ENCODE measurements at regions not wholly inside any gene's neighbourhood (a gene's known extent, or its start where the extent isn't known, plus 50 kb on each side); places are given as distances from the start of the nearest gene placed in this dataset.

GRCh38 chr22:49437956-49438355 lies 389.7 kb downstream of the BRD1 start:
- Histone ChIP-seq H3K4me1 (ENCODE audit: control insufficient read depth in 2 of 2, insufficient read depth in 2 of 2, low read length in 2 of 2) (no peaks in the 10 kb centered on the region), H3K27ac (ENCODE audit: low read depth in 2 of 2, low read length in 2 of 2) (no peak overlapping the region), H3K9me3 (ENCODE audit: control insufficient read depth in 2 of 2, low read length in 2 of 2) (no peaks in the 10 kb centered on the region), H3K36me3 (ENCODE audit: control insufficient read depth in 2 of 2, insufficient read depth in 2 of 2, low read length in 2 of 2) (no peaks in the 10 kb centered on the region), H3K9ac (ENCODE audit: low read depth in 1 of 2, low read length in 2 of 2) (no peak overlapping the region), H3K27me3 (ENCODE audit: control insufficient read depth in 2 of 2, insufficient read depth in 2 of 2, low read length in 2 of 2) (no peaks in the 10 kb centered on the region), H3K4me3 (ENCODE audit: low read length in 2 of 2) (no peak overlapping the region)

GRCh38 chr22:49437356-49437755 lies 390.3 kb downstream of the BRD1 start:
- H3K27me3 ChIP-seq (ENCODE audit: control insufficient read depth in 2 of 2, insufficient read depth in 2 of 2, low read length in 2 of 2) = no peaks in the 10 kb centered on the region

GRCh38 chr22:49436056-49436455 lies 391.6 kb downstream of the BRD1 start:
- H3K9me3 ChIP-seq (ENCODE audit: control insufficient read depth in 2 of 2, low read length in 2 of 2) = no peaks in the 10 kb centered on the region
- no peak overlapping the region for H3K4me3 ChIP-seq (ENCODE audit: low read length in 2 of 2)
- H3K9ac ChIP-seq (ENCODE audit: low read depth in 1 of 2, low read length in 2 of 2) = no peak overlapping the region
- no peaks in the 10 kb centered on the region for H3K27me3 ChIP-seq (ENCODE audit: control insufficient read depth in 2 of 2, insufficient read depth in 2 of 2, low read length in 2 of 2)
- no peaks in the 10 kb centered on the region for H3K36me3 ChIP-seq (ENCODE audit: control insufficient read depth in 2 of 2, insufficient read depth in 2 of 2, low read length in 2 of 2)
- no peak overlapping the region for H3K27ac ChIP-seq (ENCODE audit: low read depth in 2 of 2, low read length in 2 of 2)
- no peaks in the 10 kb centered on the region for H3K4me1 ChIP-seq (ENCODE audit: control insufficient read depth in 2 of 2, insufficient read depth in 2 of 2, low read length in 2 of 2)

More at GRCh38 chr22:49437356-49437755, 390.3 kb downstream of the BRD1 start:
- Histone ChIP-seq H3K9ac (ENCODE audit: low read depth in 1 of 2, low read length in 2 of 2) (no peak overlapping the region), H3K36me3 (ENCODE audit: control insufficient read depth in 2 of 2, insufficient read depth in 2 of 2, low read length in 2 of 2) (no peaks in the 10 kb centered on the region), H3K9me3 (ENCODE audit: control insufficient read depth in 2 of 2, low read length in 2 of 2) (no peaks in the 10 kb centered on the region), H3K4me1 (ENCODE audit: control insufficient read depth in 2 of 2, insufficient read depth in 2 of 2, low read length in 2 of 2) (no peaks in the 10 kb centered on the region), H3K27ac (ENCODE audit: low read depth in 2 of 2, low read length in 2 of 2) (no peak overlapping the region), H3K4me3 (ENCODE audit: low read length in 2 of 2) (no peak overlapping the region)

DNA sequence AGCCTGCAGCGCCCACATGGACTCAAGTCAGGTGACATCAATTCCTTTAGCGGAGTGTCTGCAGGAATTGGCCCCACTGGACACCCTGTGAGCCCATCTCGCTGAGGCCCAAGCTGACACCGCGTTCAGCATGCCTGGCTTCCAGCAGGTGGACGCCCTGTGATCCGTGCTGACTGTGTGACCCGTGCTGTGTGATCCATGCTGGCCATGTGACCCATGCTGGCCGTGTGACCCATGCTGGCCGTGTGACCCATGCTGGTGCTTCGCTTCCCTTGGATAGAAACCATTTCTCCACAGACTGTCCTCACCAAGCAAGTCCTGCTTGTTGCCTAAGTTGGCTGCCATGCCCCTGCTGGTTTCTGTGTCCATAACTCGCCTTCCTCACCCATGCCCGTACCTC lies 392.1 kb downstream of the BRD1 start:
- H3K9me3 ChIP-seq (ENCODE audit: control insufficient read depth in 2 of 2, low read length in 2 of 2) = no peaks in the 10 kb centered on the region
- H3K36me3 ChIP-seq (ENCODE audit: control insufficient read depth in 2 of 2, insufficient read depth in 2 of 2, low read length in 2 of 2) = no peaks in the 10 kb centered on the region
- no peaks in the 10 kb centered on the region for H3K4me1 ChIP-seq (ENCODE audit: control insufficient read depth in 2 of 2, insufficient read depth in 2 of 2, low read length in 2 of 2)
- H3K9ac ChIP-seq (ENCODE audit: low read depth in 1 of 2, low read length in 2 of 2) = no peak overlapping the region
- H3K27ac ChIP-seq (ENCODE audit: low read depth in 2 of 2, low read length in 2 of 2) = no peak overlapping the region
- no peaks in the 10 kb centered on the region for H3K27me3 ChIP-seq (ENCODE audit: control insufficient read depth in 2 of 2, insufficient read depth in 2 of 2, low read length in 2 of 2)
- H3K4me3 ChIP-seq (ENCODE audit: low read length in 2 of 2) = no peak overlapping the region

DNA sequence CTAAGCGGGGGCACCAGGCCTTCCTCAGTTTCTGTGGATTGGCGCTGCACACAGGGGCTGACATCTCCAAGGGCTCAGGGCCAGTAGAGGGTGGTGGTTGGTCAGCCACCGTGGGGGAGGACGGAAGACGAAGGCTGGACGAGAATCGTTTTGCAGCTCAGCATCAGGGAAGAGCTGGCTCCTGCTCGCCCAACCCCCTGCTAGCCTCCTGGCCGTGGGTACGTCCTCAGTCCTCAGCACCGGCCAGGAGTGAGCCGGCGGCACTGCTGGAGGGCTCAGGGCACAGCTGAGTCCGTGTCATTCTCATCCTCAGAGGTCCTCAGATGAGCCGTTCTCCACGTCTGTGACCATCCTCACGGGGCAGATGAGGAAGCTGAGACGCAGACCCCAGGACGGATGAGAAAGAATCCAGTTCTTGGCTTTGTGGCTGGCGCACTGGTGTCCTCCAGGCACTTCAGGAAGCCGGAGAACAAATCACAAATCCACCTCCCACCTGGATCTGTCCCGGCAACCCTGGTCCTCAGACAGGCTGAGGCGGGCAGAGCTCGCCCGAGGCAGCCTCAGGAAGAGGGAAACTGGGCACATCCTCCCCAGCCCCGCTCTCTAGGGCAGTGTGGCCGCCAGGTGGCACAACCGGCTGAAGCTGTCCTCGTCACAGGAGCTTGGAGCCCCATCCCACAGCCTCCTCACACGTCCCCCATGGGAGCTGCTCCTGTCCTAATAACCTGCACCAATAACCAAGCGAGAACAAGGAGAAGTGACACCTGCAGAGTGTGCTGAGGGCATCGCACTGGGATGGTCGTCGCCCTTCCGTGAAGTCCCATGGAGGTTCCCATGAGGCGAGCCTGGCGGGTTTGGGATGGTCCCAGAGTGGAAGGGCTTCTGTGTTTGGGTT lies 393.7 kb downstream of the BRD1 start:
- H3K4me1 ChIP-seq (ENCODE audit: control insufficient read depth in 2 of 2, insufficient read depth in 2 of 2, low read length in 2 of 2) = no peaks in the 10 kb centered on the region
- H3K36me3 ChIP-seq (ENCODE audit: control insufficient read depth in 2 of 2, insufficient read depth in 2 of 2, low read length in 2 of 2) = no peaks in the 10 kb centered on the region
- H3K27ac ChIP-seq (ENCODE audit: low read depth in 2 of 2, low read length in 2 of 2) = no peak overlapping the region
- H3K27me3 ChIP-seq (ENCODE audit: control insufficient read depth in 2 of 2, insufficient read depth in 2 of 2, low read length in 2 of 2) = no peaks in the 10 kb centered on the region
- H3K9ac ChIP-seq (ENCODE audit: low read depth in 1 of 2, low read length in 2 of 2) = no peak overlapping the region
- H3K4me3 ChIP-seq (ENCODE audit: low read length in 2 of 2) = no peak overlapping the region
- no peaks in the 10 kb centered on the region for H3K9me3 ChIP-seq (ENCODE audit: control insufficient read depth in 2 of 2, low read length in 2 of 2)

GRCh38 chr22:49432897-49433443 lies 394.7 kb downstream of the BRD1 start:
- Histone ChIP-seq H3K9me3 (ENCODE audit: control insufficient read depth in 2 of 2, low read length in 2 of 2) (no peaks in the 10 kb centered on the region), H3K27me3 (ENCODE audit: control insufficient read depth in 2 of 2, insufficient read depth in 2 of 2, low read length in 2 of 2) (no peaks in the 10 kb centered on the region), H3K4me1 (ENCODE audit: control insufficient read depth in 2 of 2, insufficient read depth in 2 of 2, low read length in 2 of 2) (no peaks in the 10 kb centered on the region)

GRCh38 chr22:49432211-49432896 lies 395.3 kb downstream of the BRD1 start:
- Histone ChIP-seq H3K27ac (ENCODE audit: low read depth in 2 of 2, low read length in 2 of 2) (no peak overlapping the region), H3K36me3 (ENCODE audit: control insufficient read depth in 2 of 2, insufficient read depth in 2 of 2, low read length in 2 of 2) (no peaks in the 10 kb centered on the region), H3K9me3 (ENCODE audit: control insufficient read depth in 2 of 2, low read length in 2 of 2) (no peaks in the 10 kb centered on the region), H3K9ac (ENCODE audit: low read depth in 1 of 2, low read length in 2 of 2) (no peak overlapping the region), H3K4me1 (ENCODE audit: control insufficient read depth in 2 of 2, insufficient read depth in 2 of 2, low read length in 2 of 2) (no peaks in the 10 kb centered on the region), H3K4me3 (ENCODE audit: low read length in 2 of 2) (no peak overlapping the region), H3K27me3 (ENCODE audit: control insufficient read depth in 2 of 2, insufficient read depth in 2 of 2, low read length in 2 of 2) (no peaks in the 10 kb centered on the region)

More at GRCh38 chr22:49432897-49433443, 394.7 kb downstream of the BRD1 start:
- H3K36me3 ChIP-seq (ENCODE audit: control insufficient read depth in 2 of 2, insufficient read depth in 2 of 2, low read length in 2 of 2) = no peaks in the 10 kb centered on the region
- no peak overlapping the region for H3K27ac ChIP-seq (ENCODE audit: low read depth in 2 of 2, low read length in 2 of 2)
- no peak overlapping the region for H3K4me3 ChIP-seq (ENCODE audit: low read length in 2 of 2)
- no peak overlapping the region for H3K9ac ChIP-seq (ENCODE audit: low read depth in 1 of 2, low read length in 2 of 2)

GRCh38 chr22:49431551-49431950 lies 396.1 kb downstream of the BRD1 start:
- H3K9ac ChIP-seq (ENCODE audit: low read depth in 1 of 2, low read length in 2 of 2) = no peak overlapping the region
- no peaks in the 10 kb centered on the region for H3K4me1 ChIP-seq (ENCODE audit: control insufficient read depth in 2 of 2, insufficient read depth in 2 of 2, low read length in 2 of 2)
- no peaks in the 10 kb centered on the region for H3K9me3 ChIP-seq (ENCODE audit: control insufficient read depth in 2 of 2, low read length in 2 of 2)
- H3K27ac ChIP-seq (ENCODE audit: low read depth in 2 of 2, low read length in 2 of 2) = no peak overlapping the region
- H3K4me3 ChIP-seq (ENCODE audit: low read length in 2 of 2) = no peak overlapping the region
- H3K36me3 ChIP-seq (ENCODE audit: control insufficient read depth in 2 of 2, insufficient read depth in 2 of 2, low read length in 2 of 2) = no peaks in the 10 kb centered on the region
- H3K27me3 ChIP-seq (ENCODE audit: control insufficient read depth in 2 of 2, insufficient read depth in 2 of 2, low read length in 2 of 2) = no peaks in the 10 kb centered on the region

- H3K36me3 ChIP-seq (ENCODE audit: control insufficient read depth in 2 of 2, insufficient read depth in 2 of 2, low read length in 2 of 2) = no peaks in the 10 kb centered on the region
- H3K4me1 ChIP-seq (ENCODE audit: control insufficient read depth in 2 of 2, insufficient read depth in 2 of 2, low read length in 2 of 2) = no peaks in the 10 kb centered on the region
- H3K9me3 ChIP-seq (ENCODE audit: control insufficient read depth in 2 of 2, low read length in 2 of 2) = no peaks in the 10 kb centered on the region
- no peak overlapping the region for H3K9ac ChIP-seq (ENCODE audit: low read depth in 1 of 2, low read length in 2 of 2)
- H3K4me3 ChIP-seq (ENCODE audit: low read length in 2 of 2) = no peak overlapping the region
- no peaks in the 10 kb centered on the region for H3K27me3 ChIP-seq (ENCODE audit: control insufficient read depth in 2 of 2, insufficient read depth in 2 of 2, low read length in 2 of 2)
- no peak overlapping the region for H3K27ac ChIP-seq (ENCODE audit: low read depth in 2 of 2, low read length in 2 of 2)
Observed at GRCh38 chr22:49429066-49429465, 398.6 kb downstream of the BRD1 start.

GRCh38 chr22:49427941-49428340 lies 399.7 kb downstream of the BRD1 start:
- no peaks in the 10 kb centered on the region for H3K27me3 ChIP-seq (ENCODE audit: control insufficient read depth in 2 of 2, insufficient read depth in 2 of 2, low read length in 2 of 2)
- no peak overlapping the region for H3K4me3 ChIP-seq (ENCODE audit: low read length in 2 of 2)
- no peaks in the 10 kb centered on the region for H3K36me3 ChIP-seq (ENCODE audit: control insufficient read depth in 2 of 2, insufficient read depth in 2 of 2, low read length in 2 of 2)
- no peak overlapping the region for H3K9ac ChIP-seq (ENCODE audit: low read depth in 1 of 2, low read length in 2 of 2)
- H3K9me3 ChIP-seq (ENCODE audit: control insufficient read depth in 2 of 2, low read length in 2 of 2) = no peaks in the 10 kb centered on the region
- no peaks in the 10 kb centered on the region for H3K4me1 ChIP-seq (ENCODE audit: control insufficient read depth in 2 of 2, insufficient read depth in 2 of 2, low read length in 2 of 2)
- no peak overlapping the region for H3K27ac ChIP-seq (ENCODE audit: low read depth in 2 of 2, low read length in 2 of 2)
